Calu3 (cell line): ENCODE measurements at regions not wholly inside any gene's neighbourhood (a gene's known extent, or its start where the extent isn't known, plus 50 kb on each side); places are given as distances from the start of the nearest gene placed in this dataset.
A peak's percentile ranks its signal among the peaks of the same experiment; 100 is the strongest.

Experiments
- BruUV-seq: library from RNA; stranded (reverse); fragments of 400-500 nt; replicated peaks from 2 replicates; lab custom pipeline; 2021; lab: Mats Ljungman, UMichigan
- CTCF ChIA-PET: fragments of 300-600 bp; sonication (Branson Sonifier 250); formaldehyde crosslinking; loops from one replicate; lab custom pipeline; 2022; ENCODE audit warnings: antibody characterized with exemption; lab: Charles Lee
- DNase-seq: peaks from one replicate; pipeline ENCODE4 v3.0.0; 2022
- H3K27ac Mint-ChIP-seq: one replicate; pipeline ENCODE4 v1.8.0; 2022; ENCODE audit warnings: mixed read lengths; ENCODE audit not compliant: unreplicated experiment
- H3K27me3 Mint-ChIP-seq: one replicate; pipeline ENCODE4 v1.8.0; 2022; ENCODE audit warnings: mixed read lengths; ENCODE audit not compliant: unreplicated experiment
- H3K36me3 Mint-ChIP-seq: one replicate; pipeline ENCODE4 v1.8.0; 2022; ENCODE audit warnings: mild to moderate bottlenecking, moderate library complexity, mixed read lengths; ENCODE audit not compliant: insufficient read depth, unreplicated experiment
- H3K4me1 Mint-ChIP-seq: one replicate; pipeline ENCODE4 v1.8.0; 2022; ENCODE audit warnings: mild to moderate bottlenecking, low read depth, mixed read lengths; ENCODE audit not compliant: unreplicated experiment
- H3K4me3 Mint-ChIP-seq: one replicate; pipeline ENCODE4 v1.8.0; 2022; ENCODE audit warnings: mild to moderate bottlenecking, low read depth, moderate library complexity, mixed read lengths; ENCODE audit not compliant: unreplicated experiment
- H3K9me3 Mint-ChIP-seq: one replicate; pipeline ENCODE4 v1.8.0; 2022; ENCODE audit warnings: low read depth, mixed read lengths; ENCODE audit not compliant: unreplicated experiment
- intact Hi-C: fragments of 100-400 bp; cut with micrococcal nuclease; formaldehyde crosslinking; loops from one replicate; pipeline ENCODE4 v1.10.0; 2022; ENCODE audit not compliant: unreplicated experiment
- TF ChIP-seq, protein P1 (sequence below): fragments of 200-600 bp; IDR thresholded peaks from one replicate; pipeline ENCODE4 v1.8.0; 2022; ENCODE audit warnings: antibody characterized with exemption; ENCODE audit not compliant: unreplicated experiment

- TF ChIP-seq, protein P1, sequence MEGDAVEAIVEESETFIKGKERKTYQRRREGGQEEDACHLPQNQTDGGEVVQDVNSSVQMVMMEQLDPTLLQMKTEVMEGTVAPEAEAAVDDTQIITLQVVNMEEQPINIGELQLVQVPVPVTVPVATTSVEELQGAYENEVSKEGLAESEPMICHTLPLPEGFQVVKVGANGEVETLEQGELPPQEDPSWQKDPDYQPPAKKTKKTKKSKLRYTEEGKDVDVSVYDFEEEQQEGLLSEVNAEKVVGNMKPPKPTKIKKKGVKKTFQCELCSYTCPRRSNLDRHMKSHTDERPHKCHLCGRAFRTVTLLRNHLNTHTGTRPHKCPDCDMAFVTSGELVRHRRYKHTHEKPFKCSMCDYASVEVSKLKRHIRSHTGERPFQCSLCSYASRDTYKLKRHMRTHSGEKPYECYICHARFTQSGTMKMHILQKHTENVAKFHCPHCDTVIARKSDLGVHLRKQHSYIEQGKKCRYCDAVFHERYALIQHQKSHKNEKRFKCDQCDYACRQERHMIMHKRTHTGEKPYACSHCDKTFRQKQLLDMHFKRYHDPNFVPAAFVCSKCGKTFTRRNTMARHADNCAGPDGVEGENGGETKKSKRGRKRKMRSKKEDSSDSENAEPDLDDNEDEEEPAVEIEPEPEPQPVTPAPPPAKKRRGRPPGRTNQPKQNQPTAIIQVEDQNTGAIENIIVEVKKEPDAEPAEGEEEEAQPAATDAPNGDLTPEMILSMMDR = no peak
- Mint-ChIP-seq H3K27me3 (peaks cover 12% of the 10 kb centered on the region), H3K27ac (peak overlapping the region; percentile 56), H3K9me3 (no peaks in the 10 kb centered on the region), H3K4me3 (peak overlapping the region; percentile 30), H3K4me1 (peaks cover 51% of the 10 kb centered on the region), H3K36me3 (no peaks in the 10 kb centered on the region)
- peak; percentile 45 for DNase-seq
- intact Hi-C loops = no loop called here
- CTCF ChIA-PET = interaction anchor here (1.0 kb wide), 1 partner anchor 22 kb away, joined by 3 read pairs; no protein-coding TSS in a partner anchor
- BruUV-seq = no TSS peak
Observed at GRCh38 chr11:129728581-129728980, 87.1 kb upstream of the TMEM45B start.

DNA sequence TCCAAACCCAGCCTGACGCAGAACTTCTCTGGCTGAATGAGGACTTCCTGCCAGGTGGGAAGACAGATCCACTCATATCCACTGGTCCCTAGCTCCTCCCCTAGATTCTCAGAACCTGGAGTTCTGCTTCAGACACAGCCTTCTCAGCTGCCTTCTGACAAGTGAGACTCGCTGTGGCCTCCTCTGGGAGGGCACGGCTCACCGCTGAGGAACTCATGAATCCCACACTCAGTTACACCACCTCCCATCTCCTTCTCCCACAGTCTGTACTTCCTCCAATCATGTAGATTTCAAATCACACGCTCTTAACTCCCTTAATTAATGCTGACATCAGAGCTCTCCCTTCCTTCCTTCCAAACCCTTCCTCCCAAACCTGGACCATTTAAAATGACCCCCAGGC lies 86.4 kb upstream of the TMEM45B start:
- Mint-ChIP-seq H3K4me1 (peaks cover 57% of the 10 kb centered on the region), H3K27ac (no peak overlapping the region), H3K4me3 (no peak overlapping the region), H3K27me3 (peaks cover 12% of the 10 kb centered on the region), H3K9me3 (no peaks in the 10 kb centered on the region), H3K36me3 (no peaks in the 10 kb centered on the region)
- CTCF ChIA-PET = interaction anchor here (0.7 to 1.0 kb wide), 2 partner anchors 21 to 404 kb away, joined by 3 to 4 read pairs; no protein-coding TSS in a partner anchor
- no TSS peak for BruUV-seq
- no peak for DNase-seq
- TF ChIP-seq, protein P1 = no peak
- intact Hi-C loops = no loop called here

- no peak for DNase-seq
- H3K27me3 Mint-ChIP-seq = peaks cover 12% of the 10 kb centered on the region
- intact Hi-C loops = no loop called here
- H3K27ac Mint-ChIP-seq = no peak overlapping the region
- TF ChIP-seq, protein P1 = no peak
- H3K4me3 Mint-ChIP-seq = no peak overlapping the region
- peaks cover 58% of the 10 kb centered on the region for H3K4me1 Mint-ChIP-seq
- CTCF ChIA-PET = interaction anchor here (1.0 kb wide), 1 partner anchor 21 kb away, joined by 3 read pairs; no protein-coding TSS in a partner anchor
- BruUV-seq = no TSS peak
- no peaks in the 10 kb centered on the region for H3K9me3 Mint-ChIP-seq
- H3K36me3 Mint-ChIP-seq = no peaks in the 10 kb centered on the region
Observed at GRCh38 chr11:129729823-129730222, 85.8 kb upstream of the TMEM45B start.

- CTCF ChIA-PET = interaction anchor here (0.7 kb wide), 1 partner anchor 203 kb away, joined by 3 read pairs; no protein-coding TSS in a partner anchor
- H3K9me3 Mint-ChIP-seq = no peaks in the 10 kb centered on the region
- peaks cover 48% of the 10 kb centered on the region for H3K4me1 Mint-ChIP-seq
- no peak overlapping the region for H3K4me3 Mint-ChIP-seq
- H3K36me3 Mint-ChIP-seq = no peaks in the 10 kb centered on the region
- H3K27ac Mint-ChIP-seq = no peak overlapping the region
- DNase-seq = no peak
- no TSS peak for BruUV-seq
- peaks cover 4% of the 10 kb centered on the region for H3K27me3 Mint-ChIP-seq
- intact Hi-C loops = no loop called here
- TF ChIP-seq, protein P1 = no peak
Observed at GRCh38 chr11:129731316-129731715, 84.3 kb upstream of the TMEM45B start.
